NCI-H345 treated with DMSO at 0.1 percent for 48 hours (cell line): ENCODE measurements at regions not wholly inside any gene's neighbourhood (a gene's known extent, or its start where the extent isn't known, plus 50 kb on each side); places are given as distances from the start of the nearest gene placed in this dataset.
"Not testable (repeated sequence)": the region's sequence is repeated elsewhere in the genome, so short reads cannot be mapped to it uniquely, and the experiment has no call there.

Experiments
- DNase-seq: peaks from one replicate; lab custom pipeline; 2025; ENCODE audit not compliant: unreplicated experiment; lab: John Stamatoyannopoulos, UW

- no peak for DNase-seq
Observed at GRCh38 chr3:102290241-102290640, 144.6 kb upstream of the ZPLD1 start.

GRCh38 chr3:102295756-102296155 lies 139.1 kb upstream of the ZPLD1 start:
- no peak for DNase-seq

- DNase-seq: no peak
Observed at GRCh38 chr3:102297072-102297658, 137.7 kb upstream of the ZPLD1 start.

DNA sequence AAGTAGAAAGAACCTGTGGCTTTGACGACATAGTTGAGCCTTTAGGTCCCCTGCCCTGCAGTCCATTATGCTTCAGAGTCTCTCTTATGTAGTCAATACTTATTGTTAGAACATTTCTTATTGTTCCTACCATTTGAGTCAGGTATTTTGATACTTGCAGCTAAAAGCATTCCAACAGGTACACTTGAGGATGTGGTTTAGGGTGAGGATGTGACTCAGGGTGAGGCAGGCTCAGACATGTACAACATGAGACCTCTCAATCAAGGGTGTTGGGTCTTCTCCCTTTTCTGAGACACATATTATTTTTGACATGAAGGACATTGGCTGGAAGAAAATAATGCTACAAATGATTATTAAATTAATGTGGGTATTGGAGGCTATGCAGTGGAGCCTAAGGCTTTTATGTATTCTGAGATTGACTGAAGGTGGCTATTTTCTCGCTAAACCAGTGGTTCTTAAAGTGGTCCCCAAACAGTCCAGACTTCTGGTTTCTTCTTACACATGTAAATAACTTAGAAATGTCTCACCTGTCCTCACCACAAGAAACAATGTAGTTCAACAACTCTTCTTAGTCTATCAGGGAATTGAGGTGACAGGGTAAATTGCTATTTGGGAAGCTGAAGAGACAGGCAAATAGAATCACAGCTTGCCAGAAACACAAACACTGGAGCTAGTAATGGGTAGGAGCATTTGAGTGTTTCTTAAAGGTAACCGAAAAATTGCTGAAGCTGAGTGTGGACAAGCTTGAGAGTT lies 135.5 kb upstream of the ZPLD1 start:
- DNase-seq: no peak

GRCh38 chr3:102301155-102301880 lies 133.5 kb upstream of the ZPLD1 start:
- DNase-seq: no peak

DNA sequence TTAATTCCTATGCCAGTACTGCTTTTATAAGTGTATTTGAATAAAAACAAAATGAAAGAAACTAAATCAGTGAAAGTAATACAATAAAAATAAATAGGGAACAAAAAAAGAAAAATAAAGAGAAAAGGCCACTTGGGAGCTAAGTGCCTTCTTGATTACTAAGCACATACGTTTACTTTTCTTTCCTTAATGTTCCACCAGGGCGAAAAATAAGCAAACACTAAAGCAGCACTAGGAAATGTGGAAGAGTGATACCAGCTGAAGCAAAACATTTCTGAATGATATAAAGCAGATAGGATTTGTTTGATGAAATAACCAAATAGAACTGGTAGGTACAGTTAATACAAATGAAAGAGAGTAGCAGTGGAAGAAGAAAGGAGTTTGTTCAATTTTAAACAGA lies 132.8 kb upstream of the ZPLD1 start:
- no peak for DNase-seq

GRCh38 chr3:102304550-102304949 lies 130.3 kb upstream of the ZPLD1 start:
- no peak for DNase-seq

DNA sequence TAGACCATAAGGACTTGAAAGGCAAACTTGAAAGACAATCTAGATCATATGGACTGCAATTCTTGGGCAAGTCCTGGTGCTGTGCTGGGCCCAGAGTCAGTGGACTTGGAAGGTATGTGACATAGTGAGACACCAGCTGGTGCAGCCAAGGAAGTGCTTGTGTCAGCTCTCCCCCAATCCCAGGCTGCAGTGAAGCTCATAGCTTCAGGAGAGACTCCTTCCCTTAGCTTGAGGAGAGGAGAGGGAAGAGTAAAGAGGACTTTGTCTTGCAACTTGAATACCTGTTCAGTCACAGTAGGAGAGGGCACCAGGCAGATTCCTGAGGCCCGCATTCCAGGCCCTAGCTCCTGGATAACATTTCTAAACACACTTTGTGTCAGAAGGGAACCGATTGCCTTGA lies 127.4 kb upstream of the ZPLD1 start:
- DNase-seq: no peak

DNA sequence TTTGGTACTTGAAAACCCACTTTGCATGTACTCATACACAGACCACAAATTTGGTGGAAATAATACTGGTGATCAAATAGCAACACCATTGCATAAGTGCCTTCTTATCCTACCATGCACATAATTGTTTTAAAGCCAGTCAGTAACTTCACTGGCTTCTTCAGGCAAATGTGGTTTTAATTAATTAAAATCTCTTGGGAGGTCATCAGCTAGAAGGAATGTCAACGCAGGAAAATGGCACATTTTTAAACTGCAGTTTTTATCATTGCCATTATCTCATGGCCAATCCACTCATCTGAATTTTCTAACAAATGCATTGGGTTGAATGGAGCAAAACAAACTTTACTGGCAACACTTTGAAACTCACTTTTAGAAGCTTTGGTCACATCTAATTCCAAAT lies 105.7 kb upstream of the ZPLD1 start:
- no peak for DNase-seq

DNA sequence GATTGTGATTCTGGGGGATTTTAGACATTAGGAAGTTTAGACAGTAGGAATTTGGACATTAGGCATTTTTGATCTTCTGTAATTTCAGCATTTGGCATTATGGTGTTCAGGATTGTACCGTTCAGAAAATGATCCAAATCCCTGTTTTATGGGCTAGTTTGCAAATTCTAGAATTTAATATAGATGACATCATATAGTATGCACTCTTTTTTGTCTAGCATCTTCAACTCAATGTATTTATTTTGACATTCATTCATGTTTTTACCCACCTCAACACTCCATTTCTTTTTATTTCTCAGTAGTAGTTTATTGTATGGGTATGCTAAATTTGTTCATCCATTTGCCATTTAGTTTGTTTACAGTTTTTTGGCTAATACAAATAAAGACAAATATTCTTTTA lies 105.3 kb upstream of the ZPLD1 start:
- no peak for DNase-seq

GRCh38 chr3:102332205-102332604 lies 102.6 kb upstream of the ZPLD1 start:
- DNase-seq: no peak

DNA sequence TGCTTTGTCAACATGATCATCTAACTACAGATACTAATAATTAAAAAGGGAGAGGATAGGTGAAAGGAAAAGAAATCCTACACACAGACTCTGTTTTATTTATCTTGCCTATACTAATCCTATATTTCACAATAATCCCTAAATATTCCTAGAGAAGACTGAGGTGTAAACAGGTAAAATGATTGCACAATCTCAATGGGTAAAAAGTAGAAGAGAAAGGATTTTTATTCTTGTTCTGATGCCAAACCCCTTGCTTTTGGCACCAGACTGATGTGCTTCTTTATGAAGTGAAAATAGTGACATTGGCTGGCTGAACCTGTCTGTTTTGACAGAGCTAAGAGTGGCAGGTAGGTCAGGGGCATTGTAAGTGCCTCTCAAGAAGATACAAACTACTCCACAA lies 101.9 kb upstream of the ZPLD1 start:
- DNase-seq: no peak

- no peak for DNase-seq
Observed at GRCh38 chr3:102336130-102336529, 98.7 kb upstream of the ZPLD1 start.

DNA sequence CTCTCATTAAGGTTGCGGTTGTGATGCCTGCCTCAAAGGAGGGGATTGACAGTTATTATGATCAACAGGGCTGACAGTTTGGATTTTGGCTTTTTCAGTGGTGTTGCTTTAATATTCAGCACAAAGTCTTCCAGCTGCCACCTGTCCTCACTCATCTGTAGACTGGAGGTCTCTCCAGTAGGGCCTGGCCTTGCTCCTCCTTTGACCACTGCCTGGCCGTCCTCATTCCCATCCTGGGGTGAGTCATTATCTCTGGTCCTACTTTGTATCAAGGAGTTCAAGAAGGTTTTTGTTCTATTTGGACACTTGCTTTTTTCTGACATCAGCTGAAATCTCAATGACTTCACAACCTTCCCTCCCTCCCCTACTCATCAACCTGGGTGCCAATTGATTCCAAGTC lies 95.1 kb upstream of the ZPLD1 start:
- DNase-seq: no peak

DNA sequence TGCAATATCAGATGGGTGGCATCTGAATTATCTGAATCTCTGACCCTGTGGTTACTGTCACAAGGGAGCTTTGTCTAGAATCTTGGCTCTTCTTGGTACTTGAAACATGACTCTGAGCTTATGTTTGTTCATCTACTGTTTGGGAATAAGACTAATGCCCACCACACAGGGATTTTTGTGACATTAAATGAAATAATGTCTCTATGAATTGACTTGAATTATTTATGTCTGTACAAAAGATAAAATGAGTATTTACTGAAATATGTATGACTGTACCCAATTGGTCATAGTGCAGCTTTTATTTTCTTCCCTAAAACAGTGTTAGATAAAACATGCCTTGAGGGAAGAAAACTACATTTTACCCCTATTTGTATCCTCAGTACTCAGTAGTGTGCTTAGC lies 87.9 kb upstream of the ZPLD1 start:
- no peak for DNase-seq

DNA sequence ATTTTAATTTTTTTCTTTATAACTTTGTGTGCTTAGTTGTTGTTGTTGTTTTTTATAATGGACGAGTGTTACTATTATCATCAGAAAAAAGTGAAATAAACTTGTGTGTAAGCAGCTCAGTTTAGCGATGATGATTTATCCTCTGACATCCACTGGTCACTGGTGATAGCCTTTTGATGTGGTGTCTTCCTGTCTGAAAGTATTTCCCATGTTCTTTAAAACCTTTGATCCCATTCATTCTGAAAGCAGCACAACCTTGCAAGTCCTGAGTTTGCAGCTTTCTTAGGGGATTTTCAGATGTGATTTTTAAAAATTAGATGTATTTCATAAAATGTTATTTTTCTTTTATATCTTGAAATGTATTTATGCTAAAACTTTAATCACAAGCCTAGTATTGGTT lies 85.9 kb upstream of the ZPLD1 start:
- DNase-seq: no peak

DNA sequence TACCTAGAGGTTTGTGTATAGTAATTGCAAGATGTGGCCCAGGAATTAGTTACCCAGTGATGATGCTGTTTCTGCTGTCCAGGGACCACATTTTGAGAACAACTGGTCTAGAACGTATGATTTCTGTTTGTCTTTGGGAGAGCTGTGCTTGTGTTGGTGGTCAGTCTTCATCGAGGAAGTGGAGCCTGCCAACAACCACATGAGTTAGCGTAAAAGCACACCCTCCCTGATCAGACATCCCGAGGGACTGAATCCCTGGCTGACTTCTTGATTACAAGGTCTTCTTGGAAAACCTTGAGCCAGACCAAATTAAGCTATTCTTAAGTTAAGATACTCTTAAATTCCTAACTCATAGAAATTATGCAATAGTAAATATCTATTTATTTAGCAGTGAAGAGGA lies 81.7 kb upstream of the ZPLD1 start:
- DNase-seq: no peak

- DNase-seq: no peak
Observed at GRCh38 chr3:102353805-102354204, 81.0 kb upstream of the ZPLD1 start.

DNA sequence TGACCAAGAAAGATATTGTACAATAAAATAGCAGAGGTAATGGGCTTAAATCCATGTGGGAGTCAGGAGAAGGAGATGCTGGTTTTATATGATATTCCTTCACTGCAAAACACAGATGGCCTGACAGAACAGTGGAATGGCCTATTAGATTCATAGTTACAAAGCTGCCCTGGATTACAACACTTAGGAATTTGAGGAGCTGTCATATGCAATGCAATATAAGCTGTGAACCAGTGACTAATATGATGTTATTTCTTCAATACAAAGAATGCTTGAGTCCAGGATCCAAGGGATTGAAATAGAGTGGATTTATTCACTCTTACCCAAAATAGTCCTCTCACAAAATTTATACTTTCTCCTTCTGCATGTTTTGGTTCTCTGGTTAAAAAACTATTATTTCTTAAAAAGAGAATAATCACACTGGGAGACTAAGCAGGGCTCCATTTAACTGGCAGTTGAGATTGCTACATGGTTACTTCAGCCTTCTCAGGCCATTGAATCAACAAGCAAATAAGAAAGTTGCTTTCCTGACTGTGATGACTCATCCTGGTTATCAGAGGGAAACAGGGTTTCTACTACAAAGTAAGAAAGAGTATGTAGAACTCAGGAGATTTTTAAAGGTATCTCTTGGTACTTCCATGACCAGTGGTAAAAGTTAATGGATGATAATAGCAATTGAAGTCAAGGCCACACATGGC lies 79.8 kb upstream of the ZPLD1 start:
- DNase-seq: no peak

GRCh38 chr3:102356506-102356905 lies 78.3 kb upstream of the ZPLD1 start:
- no peak for DNase-seq

GRCh38 chr3:102357313-102357712 lies 77.5 kb upstream of the ZPLD1 start:
- not testable (repeated sequence) for DNase-seq
